HG03378 (cell line): ENCODE measurements at regions not wholly inside any gene's neighbourhood (a gene's known extent, or its start where the extent isn't known, plus 50 kb on each side); places are given as distances from the start of the nearest gene placed in this dataset.
"Not testable (repeated sequence)": the region's sequence is repeated elsewhere in the genome, so short reads cannot be mapped to it uniquely, and the experiment has no call there.

Experiments
- ATAC-seq: cut with Tn5 transposase; IDR thresholded peaks from one replicate; pipeline ENCODE4 v1.9.1; 2021; ENCODE audit warnings: mild to moderate bottlenecking, moderate library complexity; ENCODE audit not compliant: unreplicated experiment

GRCh38 chr10:3325954-3326750, 153.6 kb upstream of the PITRM1 start:
- ATAC-seq = no peak

- ATAC-seq = no peak
Measured at GRCh38 chr10:3324612-3325038, 152.0 kb upstream of the PITRM1 start.

- ATAC-seq = no peak
Measured at GRCh38 chr10:3323865-3324498, 151.4 kb upstream of the PITRM1 start.

- no peak for ATAC-seq
Measured at GRCh38 chr10:3321123-3321522, 148.5 kb upstream of the PITRM1 start.

- ATAC-seq = no peak
Measured at GRCh38 chr10:3319811-3320226, 147.2 kb upstream of the PITRM1 start.

GRCh38 chr10:3318480-3318807, 145.9 kb upstream of the PITRM1 start:
- not testable (repeated sequence) for ATAC-seq

GRCh38 chr10:3317553-3318479, 145.2 kb upstream of the PITRM1 start:
- not testable (repeated sequence) for ATAC-seq

GRCh38 chr10:3314445-3315085, 142.0 kb upstream of the PITRM1 start:
- ATAC-seq = not testable (repeated sequence)

- ATAC-seq = not testable (repeated sequence)
Measured at GRCh38 chr10:3313784-3314444, 141.3 kb upstream of the PITRM1 start.

GRCh38 chr10:3312403-3312940, 139.9 kb upstream of the PITRM1 start:
- no peak for ATAC-seq

GRCh38 chr10:3310016-3310784, 137.6 kb upstream of the PITRM1 start:
- no peak for ATAC-seq

GRCh38 chr10:3306050-3306449, 133.5 kb upstream of the PITRM1 start:
- no peak for ATAC-seq

GRCh38 chr10:3295582-3296151, 123.1 kb upstream of the PITRM1 start:
- no peak for ATAC-seq

GRCh38 chr10:3294919-3295581, 122.5 kb upstream of the PITRM1 start:
- no peak for ATAC-seq

- ATAC-seq = no peak
Measured at GRCh38 chr10:3293581-3294431, 121.2 kb upstream of the PITRM1 start.

GRCh38 chr10:3292636-3293035, 120.1 kb upstream of the PITRM1 start:
- no peak for ATAC-seq

GRCh38 chr10:3290550-3290949, 118.0 kb upstream of the PITRM1 start:
- no peak for ATAC-seq
